ENCODE measurements at regions not wholly inside any gene's neighbourhood (a gene's known extent, or its start where the extent isn't known, plus 50 kb on each side); places are given as distances from the start of the nearest gene placed in this dataset.
A peak's percentile ranks its signal among the peaks of the same experiment; 100 is the strongest.
"Not testable (repeated sequence)": the region's sequence is repeated elsewhere in the genome, so short reads cannot be mapped to it uniquely, and the experiment has no call there.

DNA sequence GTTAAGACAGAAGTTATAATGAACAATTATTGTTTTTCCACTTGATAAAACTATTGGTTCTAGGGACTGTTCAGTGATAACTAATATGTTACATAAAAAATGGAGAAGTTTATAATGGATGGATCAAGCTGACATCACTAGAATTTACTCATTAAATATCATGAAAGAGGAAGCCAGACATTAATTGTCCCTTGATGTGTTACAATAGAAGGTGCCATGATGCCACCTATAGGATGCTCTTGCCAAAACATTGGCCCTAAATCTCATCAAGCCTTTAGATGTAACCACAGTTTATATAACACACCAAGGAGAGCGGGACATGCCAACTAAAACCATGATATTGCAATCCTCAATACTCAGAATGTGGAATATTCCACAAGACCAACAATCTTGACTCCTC is 147.9 kb upstream of the MON1B start:
- no peaks in the 10 kb centered on the region for H3F3A ChIP-seq (ENCODE audit: insufficient read depth)
- H3K9me2 ChIP-seq (ENCODE audit: insufficient read depth), result no peaks in the 10 kb centered on the region
- no peak overlapping the region for H3K9ac ChIP-seq
- DNase-seq, result peak; percentile 3
- no peak overlapping the region for H3K4me2 ChIP-seq (ENCODE audit: unreplicated experiment)
- no peak overlapping the region for H3K27ac ChIP-seq
- H3K4me3 ChIP-seq, result no peak overlapping the region
- no peaks in the 10 kb centered on the region for H3K27me3 ChIP-seq (replicated peaks; ENCODE audit: insufficient read depth)
- no peaks in the 10 kb centered on the region for H3K36me3 ChIP-seq (ENCODE audit: low read depth)
- H4K20me1 ChIP-seq (ENCODE audit: insufficient read depth), result no peaks in the 10 kb centered on the region
- WGBS, 2 experiments (ENCODE audit: low coverage in 1 of 2, low lambda C conversion rate in 2 of 2, missing lambda C conversion rate in 2 of 2), result 77 to 85% methylated on average over 1 of the region's 1 CpG
- no peaks in the 10 kb centered on the region for H3K9me3 ChIP-seq (ENCODE audit: low read depth)
- in situ Hi-C loops (cut with MboI), result no loop called here
- no peaks in the 10 kb centered on the region for H3K4me1 ChIP-seq (ENCODE audit: insufficient read depth)
- H2AFZ ChIP-seq, result no peak overlapping the region
- TF ChIP-seq EZH2 (IDR thresholded peaks at IDR 0.05; ENCODE audit: insufficient read depth, poor library complexity, severe bottlenecking), result no peak
- no peak for TF ChIP-seq EZH2phosphoT487 (IDR thresholded peaks at IDR 0.05; ENCODE audit: insufficient read depth, low read depth)
- no peaks in the 10 kb centered on the region for H3K79me2 ChIP-seq (ENCODE audit: insufficient read depth)

DNA sequence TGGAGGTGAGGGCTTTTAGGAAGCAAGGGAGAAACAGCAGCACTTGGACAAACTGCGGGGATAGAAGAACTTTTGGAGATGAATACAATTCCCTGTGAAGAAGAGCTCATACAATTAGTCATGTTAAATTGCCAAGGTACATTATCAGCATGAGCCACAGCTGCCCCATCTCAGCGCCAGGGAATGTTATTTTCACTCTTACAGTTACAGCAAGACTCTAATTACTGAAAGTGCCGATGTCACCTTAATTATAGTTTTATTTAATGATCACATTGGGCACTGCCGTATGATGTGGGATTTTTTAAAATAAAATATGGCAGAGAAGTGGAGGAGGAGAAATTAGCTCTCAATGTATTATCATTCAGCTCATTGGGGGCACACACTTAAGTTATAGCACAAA is 144.8 kb upstream of the MON1B start:
- TF ChIP-seq EZH2 (IDR thresholded peaks at IDR 0.05; ENCODE audit: insufficient read depth, poor library complexity, severe bottlenecking) (no peak), EZH2phosphoT487 (IDR thresholded peaks at IDR 0.05; ENCODE audit: insufficient read depth, low read depth) (no peak)
- Histone ChIP-seq H3K36me3 (ENCODE audit: low read depth) (no peaks in the 10 kb centered on the region), H2AFZ (no peak overlapping the region), H3K9me2 (ENCODE audit: insufficient read depth) (no peaks in the 10 kb centered on the region), H4K20me1 (ENCODE audit: insufficient read depth) (no peaks in the 10 kb centered on the region), H3K27me3 (replicated peaks; ENCODE audit: insufficient read depth) (no peaks in the 10 kb centered on the region), H3K79me2 (ENCODE audit: insufficient read depth) (no peaks in the 10 kb centered on the region), H3F3A (ENCODE audit: insufficient read depth) (no peaks in the 10 kb centered on the region), H3K4me1 (ENCODE audit: insufficient read depth) (no peaks in the 10 kb centered on the region), H3K4me2 (ENCODE audit: unreplicated experiment) (no peak overlapping the region), H3K9me3 (ENCODE audit: low read depth) (no peaks in the 10 kb centered on the region), H3K4me3 (no peak overlapping the region), H3K27ac (no peak overlapping the region), H3K9ac (no peak overlapping the region)
- in situ Hi-C loops (cut with MboI), result no loop called here
- no peak for DNase-seq
- WGBS, 2 experiments (ENCODE audit: low coverage in 1 of 2, low lambda C conversion rate in 2 of 2, missing lambda C conversion rate in 2 of 2), result 25 to 35% methylated on average over 4 of the region's 4 CpGs

DNA sequence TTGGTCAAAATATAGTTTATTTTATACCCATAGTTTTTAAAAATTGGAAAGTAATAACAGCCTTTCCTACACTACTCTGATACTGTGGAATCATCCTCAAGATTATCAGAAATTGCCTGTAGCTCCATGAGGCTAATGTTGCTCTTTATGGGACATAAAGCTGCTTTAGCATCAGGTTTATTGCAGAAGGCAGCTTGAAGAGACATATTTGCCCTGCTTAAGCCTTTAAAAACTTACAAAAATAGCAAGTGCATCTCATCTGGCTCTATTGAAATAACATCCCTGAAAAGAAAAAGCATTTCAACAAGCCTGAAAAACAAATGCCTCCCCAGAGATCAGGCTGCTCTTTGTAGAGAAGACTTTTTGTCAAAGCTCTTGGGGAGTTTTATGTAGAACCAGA is 142.9 kb upstream of the MON1B start:
- Histone ChIP-seq H3K4me1 (ENCODE audit: insufficient read depth) (no peaks in the 10 kb centered on the region), H3K27ac (no peak overlapping the region), H3K27me3 (replicated peaks; ENCODE audit: insufficient read depth) (no peaks in the 10 kb centered on the region), H3K36me3 (ENCODE audit: low read depth) (no peaks in the 10 kb centered on the region), H3K4me3 (no peak overlapping the region), H3K9me3 (ENCODE audit: low read depth) (no peaks in the 10 kb centered on the region), H3K4me2 (ENCODE audit: unreplicated experiment) (no peak overlapping the region), H3K9ac (no peak overlapping the region), H3K9me2 (ENCODE audit: insufficient read depth) (no peaks in the 10 kb centered on the region), H2AFZ (no peak overlapping the region), H4K20me1 (ENCODE audit: insufficient read depth) (no peaks in the 10 kb centered on the region), H3F3A (ENCODE audit: insufficient read depth) (no peaks in the 10 kb centered on the region), H3K79me2 (ENCODE audit: insufficient read depth) (no peaks in the 10 kb centered on the region)
- no peak for DNase-seq
- TF ChIP-seq EZH2 (IDR thresholded peaks at IDR 0.05; ENCODE audit: insufficient read depth, poor library complexity, severe bottlenecking) (no peak), EZH2phosphoT487 (IDR thresholded peaks at IDR 0.05; ENCODE audit: insufficient read depth, low read depth) (no peak)
- in situ Hi-C loops (cut with MboI), result no loop called here

DNA sequence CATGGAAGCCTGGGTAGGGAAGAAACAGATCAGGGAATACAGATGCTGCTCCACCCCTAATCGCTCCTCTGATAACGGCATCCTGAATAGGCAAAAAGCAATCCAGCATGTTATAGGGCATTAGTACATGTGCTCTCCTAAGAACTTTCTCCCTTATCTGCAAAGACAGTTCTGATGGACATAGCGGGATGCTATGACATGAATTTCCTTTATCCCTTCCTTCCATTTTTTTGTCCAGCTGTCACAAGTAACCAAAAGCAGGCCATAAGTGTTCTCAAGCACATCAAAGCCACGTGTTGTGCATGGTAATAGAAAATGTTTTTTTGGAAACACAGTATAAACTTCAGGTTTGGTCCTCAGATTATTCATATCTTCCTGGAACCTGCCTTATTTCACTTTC is 141.4 kb upstream of the MON1B start:
- Histone ChIP-seq H3K27ac (no peak overlapping the region), H3K27me3 (replicated peaks; ENCODE audit: insufficient read depth) (no peaks in the 10 kb centered on the region), H3K4me1 (ENCODE audit: insufficient read depth) (no peaks in the 10 kb centered on the region), H3K4me3 (no peak overlapping the region), H3K9me3 (ENCODE audit: low read depth) (no peaks in the 10 kb centered on the region), H3K9me2 (ENCODE audit: insufficient read depth) (no peaks in the 10 kb centered on the region), H3K79me2 (ENCODE audit: insufficient read depth) (no peaks in the 10 kb centered on the region), H3K9ac (no peak overlapping the region), H3K36me3 (ENCODE audit: low read depth) (no peaks in the 10 kb centered on the region), H2AFZ (no peak overlapping the region), H3F3A (ENCODE audit: insufficient read depth) (no peaks in the 10 kb centered on the region), H4K20me1 (ENCODE audit: insufficient read depth) (no peaks in the 10 kb centered on the region), H3K4me2 (ENCODE audit: unreplicated experiment) (no peak overlapping the region)
- no peak for DNase-seq
- in situ Hi-C loops (cut with MboI), result no loop called here
- 21 to 27% methylated on average over 4 of the region's 4 CpGs for WGBS, 2 experiments (ENCODE audit: low coverage in 1 of 2, low lambda C conversion rate in 2 of 2, missing lambda C conversion rate in 2 of 2)
- no peak for TF ChIP-seq EZH2 (IDR thresholded peaks at IDR 0.05; ENCODE audit: insufficient read depth, poor library complexity, severe bottlenecking)
- no peak for TF ChIP-seq EZH2phosphoT487 (IDR thresholded peaks at IDR 0.05; ENCODE audit: insufficient read depth, low read depth)

DNA sequence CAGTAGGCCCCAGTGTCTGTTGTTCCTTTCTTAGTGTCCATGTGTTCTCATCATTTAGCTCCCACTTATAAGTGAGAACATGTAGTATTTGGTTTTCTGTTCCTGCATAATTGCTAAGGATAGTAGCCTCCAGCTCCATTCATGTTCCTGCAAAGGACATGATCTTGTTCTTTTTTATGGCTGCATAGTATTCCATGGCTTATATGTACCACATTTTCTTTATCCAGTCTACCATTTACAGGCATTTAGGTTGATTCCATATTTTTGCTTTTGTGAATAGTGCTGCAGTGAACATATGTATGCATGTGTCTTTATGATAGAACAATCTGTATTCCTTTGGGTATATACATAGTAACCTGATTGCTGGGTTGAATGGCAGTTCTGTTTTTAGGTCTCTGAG is 134.4 kb upstream of the MON1B start:
- H3K9me3 ChIP-seq (ENCODE audit: low read depth); H3K27me3 ChIP-seq (replicated peaks; ENCODE audit: insufficient read depth); H3K79me2 ChIP-seq (ENCODE audit: insufficient read depth); DNase-seq; H2AFZ ChIP-seq; H3K36me3 ChIP-seq (ENCODE audit: low read depth); in situ Hi-C loops (cut with MboI); H3K4me1 ChIP-seq (ENCODE audit: insufficient read depth); H3K4me2 ChIP-seq (ENCODE audit: unreplicated experiment); H3F3A ChIP-seq (ENCODE audit: insufficient read depth); H3K9me2 ChIP-seq (ENCODE audit: insufficient read depth); H4K20me1 ChIP-seq (ENCODE audit: insufficient read depth); H3K4me3 ChIP-seq; H3K9ac ChIP-seq; H3K27ac ChIP-seq: not testable (repeated sequence)
